HG03025 (cell line): ENCODE measurements at regions not wholly inside any gene's neighbourhood (a gene's known extent, or its start where the extent isn't known, plus 50 kb on each side); places are given as distances from the start of the nearest gene placed in this dataset.
"Not testable (repeated sequence)": the region's sequence is repeated elsewhere in the genome, so short reads cannot be mapped to it uniquely, and the experiment has no call there.

Experiments used
- ATAC-seq: cut with Tn5 transposase; IDR thresholded peaks from one replicate; pipeline ENCODE4 v1.9.1; 2021; ENCODE audit warnings: mild to moderate bottlenecking, moderate library complexity; ENCODE audit not compliant: unreplicated experiment, low FRiP score

DNA sequence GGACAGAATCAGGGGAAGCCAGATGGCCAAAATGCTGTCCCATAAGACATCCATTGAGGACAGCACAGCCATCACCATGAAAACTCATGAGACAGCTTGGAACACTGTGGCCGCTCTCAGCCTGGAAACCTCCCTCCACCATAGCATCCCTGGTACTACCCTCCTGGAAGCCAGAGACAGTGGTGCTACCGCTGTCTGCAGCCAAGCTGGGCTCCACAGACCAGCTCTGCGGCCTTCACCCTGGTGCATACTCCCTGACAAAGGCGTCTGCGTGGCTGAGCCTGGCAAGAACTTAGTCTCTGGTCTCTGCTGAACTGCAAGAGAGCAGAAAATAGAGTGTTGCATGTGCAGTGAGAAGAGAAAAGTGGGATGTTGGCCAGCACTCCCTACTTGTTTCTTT, 558.0 kb downstream of the C6orf118 start:
- no peak for ATAC-seq

DNA sequence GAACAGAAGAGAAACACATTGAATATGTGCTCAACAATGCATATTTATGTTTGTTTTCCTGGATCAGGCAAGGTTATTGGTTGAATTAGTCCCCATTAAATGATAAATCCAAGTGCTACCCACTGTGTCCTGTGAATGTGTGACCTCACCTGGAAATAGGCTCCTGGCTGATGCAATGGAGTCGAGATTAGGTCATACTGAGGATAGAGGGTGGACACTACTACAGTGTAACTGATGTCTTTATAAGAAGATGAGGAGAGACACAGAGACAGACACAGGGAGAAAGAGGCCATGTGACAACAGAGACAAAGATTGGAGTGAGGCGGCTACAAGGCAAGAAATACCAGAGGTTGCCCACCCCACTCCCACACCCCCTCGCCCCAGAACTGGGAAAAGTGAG, 559.3 kb downstream of the C6orf118 start:
- no peak for ATAC-seq

DNA sequence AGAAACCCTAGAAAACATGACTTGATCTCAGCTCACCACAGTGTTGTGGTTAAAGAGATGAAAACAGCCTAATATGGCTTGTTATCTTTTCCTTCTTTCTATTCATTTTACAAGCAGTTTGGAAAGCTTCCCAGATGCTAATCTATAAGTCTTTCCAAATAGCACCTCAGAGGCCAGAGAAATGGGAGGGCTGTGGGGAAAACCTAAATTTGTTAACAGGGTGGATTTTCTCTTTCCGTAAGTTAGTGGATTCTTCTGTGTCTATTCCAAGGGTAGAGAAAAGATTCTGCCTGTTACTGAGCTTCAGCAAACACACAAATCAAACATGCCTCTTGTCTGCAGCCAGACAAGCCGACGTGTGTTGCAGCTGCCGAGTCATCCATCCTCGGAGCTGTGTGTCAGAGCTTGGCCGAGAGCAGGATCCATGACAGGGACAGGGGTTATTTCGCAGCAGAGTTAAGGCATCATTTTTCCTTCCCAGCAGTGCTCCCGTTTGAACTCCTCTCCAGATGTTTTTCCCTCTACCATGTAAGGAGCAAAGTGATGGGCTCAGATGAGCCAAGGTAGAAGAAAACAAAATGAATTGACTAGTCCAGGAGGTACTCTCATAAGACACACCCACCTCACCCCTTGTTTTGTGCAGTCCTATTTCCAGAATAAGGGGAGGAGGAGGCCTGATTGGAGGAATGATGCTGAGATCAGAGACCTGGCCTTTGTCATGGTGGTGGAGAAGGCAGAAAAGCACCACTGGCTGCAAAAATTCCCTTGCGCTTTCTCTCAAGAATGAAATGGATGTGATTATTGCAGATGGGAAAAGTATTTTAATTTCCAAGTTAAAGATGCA, 560.0 kb downstream of the C6orf118 start:
- no peak for ATAC-seq

DNA sequence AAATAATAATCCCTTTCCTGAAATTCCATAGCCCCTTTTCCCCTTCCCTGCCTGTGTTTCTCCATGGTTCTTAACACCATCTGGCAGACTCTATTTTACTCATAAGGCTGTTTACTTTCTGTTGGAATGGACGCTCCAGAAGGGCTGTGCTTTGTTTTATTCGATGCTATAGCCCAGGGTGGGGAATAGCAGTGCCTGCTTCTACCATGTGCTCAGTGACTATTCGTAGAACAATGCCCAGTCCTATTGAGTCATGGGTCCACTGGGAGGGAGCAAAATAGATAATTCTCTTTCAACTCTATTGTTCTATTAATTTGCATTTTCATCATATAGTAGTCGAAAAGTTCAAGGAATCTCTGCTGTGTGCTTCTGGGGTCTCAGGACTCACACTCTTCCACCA, 565.1 kb downstream of the C6orf118 start:
- no peak for ATAC-seq

DNA sequence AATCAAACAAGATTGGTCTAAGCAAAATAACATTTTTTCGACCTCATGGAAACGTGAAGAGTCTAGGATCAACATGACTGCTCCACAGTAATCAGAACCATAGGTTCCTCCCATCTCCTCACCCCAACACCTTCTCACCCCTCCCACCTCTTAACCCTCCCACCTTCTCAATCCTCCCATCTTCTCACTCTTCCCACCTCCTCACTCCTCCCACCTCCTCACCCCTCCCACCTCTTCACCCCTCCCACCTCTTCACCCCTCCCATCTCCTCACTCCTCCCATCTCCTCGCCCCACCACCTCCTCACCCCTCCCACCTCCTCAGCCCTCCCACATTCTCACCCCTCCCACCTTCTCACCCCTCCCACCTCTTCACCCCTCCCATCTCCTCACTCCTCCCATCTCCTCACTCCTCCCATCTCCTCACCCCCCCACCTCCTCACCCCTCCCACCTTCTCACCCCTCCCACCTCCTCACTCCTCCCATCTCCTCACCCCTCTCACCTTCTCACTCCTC, 567.4 kb downstream of the C6orf118 start:
- ATAC-seq, result no peak

DNA sequence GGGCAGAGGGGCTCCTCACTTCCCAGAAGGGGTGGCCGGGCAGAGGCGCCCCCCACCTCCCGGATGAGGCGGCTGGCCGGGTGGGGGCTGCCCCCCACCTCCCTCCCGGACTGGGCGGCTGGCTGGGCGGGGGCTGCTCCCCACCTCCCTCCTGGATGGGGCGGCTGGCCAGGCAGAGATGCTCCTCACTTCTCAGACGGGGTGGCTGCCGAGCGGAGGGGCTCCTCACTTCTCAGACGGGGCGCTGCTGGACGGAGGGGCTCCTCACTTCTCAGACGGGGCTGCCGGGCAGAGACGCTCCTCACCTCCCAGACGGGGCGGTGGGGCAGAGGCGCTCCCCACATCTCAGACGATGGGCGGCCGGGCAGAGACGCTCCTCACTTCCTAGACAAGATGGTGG, 573.3 kb downstream of the C6orf118 start:
- ATAC-seq, result not testable (repeated sequence)

DNA sequence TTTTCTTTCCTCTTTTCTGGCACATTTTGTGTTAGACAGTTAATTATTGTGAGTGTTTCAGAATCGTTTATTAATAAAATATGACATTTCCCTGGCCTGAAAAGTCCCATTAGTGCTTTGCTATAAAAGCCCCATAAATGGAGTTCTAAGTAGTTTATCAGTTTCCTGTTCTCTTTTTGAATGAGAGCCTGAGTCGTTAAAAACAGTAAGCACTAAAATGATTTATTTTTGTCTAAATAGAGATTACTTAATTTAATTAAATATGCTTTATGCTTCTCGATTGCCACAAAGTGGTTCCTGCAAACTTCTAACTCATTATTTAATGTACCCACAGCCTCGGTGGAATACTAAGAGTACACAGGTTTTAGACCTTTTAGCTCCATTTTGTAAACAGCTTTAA, 577.9 kb downstream of the C6orf118 start:
- ATAC-seq, result no peak

DNA sequence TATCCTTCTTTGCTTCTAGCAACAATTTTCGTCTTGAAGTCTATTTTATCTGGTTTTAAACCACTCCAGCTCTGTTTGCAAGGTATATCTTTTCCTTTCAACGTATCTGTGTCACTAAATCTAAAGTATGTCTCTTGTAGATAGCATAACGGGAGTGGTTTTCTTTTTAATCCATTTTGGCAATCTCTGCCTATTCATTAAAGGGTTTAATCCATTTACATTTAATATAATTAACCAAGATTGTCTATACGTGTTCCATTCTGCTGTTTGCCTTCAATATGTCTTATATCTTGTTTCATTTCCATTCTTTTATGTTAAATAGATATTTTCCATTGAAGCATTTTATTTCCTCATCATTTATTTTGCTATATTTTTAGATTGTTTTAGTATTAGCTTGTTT, 587.9 kb downstream of the C6orf118 start:
- ATAC-seq, result no peak

DNA sequence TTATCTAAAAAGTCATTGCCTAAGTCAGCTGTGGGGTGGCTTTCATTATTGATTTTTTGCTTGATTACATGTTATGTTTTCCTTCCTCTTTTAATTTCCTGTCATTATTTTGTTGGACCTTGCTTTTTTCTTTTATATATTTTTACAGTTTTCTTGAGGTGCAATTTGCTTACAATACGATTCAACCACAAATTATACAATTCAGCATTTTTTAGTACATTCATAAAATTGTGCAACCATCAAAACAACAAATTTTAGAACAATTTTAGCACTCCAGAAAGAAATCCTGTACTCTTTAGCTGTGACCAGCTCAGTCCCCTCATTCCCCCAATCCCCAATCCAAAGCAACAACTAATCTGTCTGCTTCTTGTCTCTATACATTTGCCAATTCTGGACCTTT, 608.9 kb downstream of the C6orf118 start:
- no peak for ATAC-seq

DNA sequence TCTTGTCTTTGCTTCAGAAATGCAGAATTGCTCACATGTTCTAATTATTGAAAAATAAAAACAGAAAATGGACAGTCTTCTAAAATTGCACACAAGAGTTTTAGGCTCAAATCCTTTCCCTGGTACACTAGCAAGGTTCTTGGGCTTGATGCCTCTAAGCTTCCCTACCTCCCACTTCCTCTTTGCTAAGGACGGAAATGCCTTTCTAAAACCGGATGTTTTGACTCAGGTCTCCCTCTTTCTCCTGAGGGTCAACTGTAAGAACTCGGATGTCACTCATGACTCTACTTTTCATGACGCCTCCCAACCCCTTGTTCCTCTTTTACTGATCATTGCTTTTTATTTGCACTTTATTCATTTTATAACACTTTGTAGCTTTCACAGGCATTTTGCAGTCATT, 613.5 kb downstream of the C6orf118 start:
- no peak for ATAC-seq

DNA sequence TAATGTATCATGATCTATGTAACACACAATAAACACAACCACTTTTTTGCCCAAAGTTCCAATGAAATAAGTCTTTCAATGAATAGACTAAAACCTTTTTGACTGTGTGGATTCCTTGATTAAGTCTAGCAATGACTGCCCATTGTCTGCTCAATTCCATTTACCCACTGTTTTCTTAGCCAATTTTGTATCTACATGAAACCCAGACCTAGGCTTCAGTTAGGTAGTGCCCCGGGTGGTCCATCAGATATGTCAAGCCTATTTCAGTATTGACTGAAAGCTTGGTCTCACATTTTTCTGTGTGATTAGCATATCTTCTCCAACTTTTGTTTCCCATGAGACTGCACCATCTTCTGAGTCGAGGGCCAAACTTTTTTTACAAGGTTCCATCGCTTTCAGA, 615.0 kb downstream of the C6orf118 start:
- no peak for ATAC-seq

DNA sequence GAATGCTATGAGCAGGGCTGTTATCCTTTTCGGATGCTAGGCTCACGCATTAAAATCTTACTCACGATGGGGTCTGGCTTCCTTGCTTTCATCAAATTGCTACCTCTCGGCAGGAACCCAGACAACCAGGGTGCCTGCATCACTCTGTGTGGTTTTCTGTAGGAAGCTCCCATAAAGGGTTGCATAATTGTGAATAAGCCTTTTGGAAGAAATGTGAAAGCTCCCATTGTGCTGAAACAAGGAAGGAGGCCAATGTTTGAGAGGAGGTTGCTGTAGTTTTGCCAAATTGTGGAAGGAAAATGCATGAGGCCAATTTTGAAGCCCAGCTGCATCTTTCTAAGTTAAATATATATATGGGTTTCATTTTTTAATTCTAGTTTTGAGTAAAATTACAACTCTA, 615.5 kb downstream of the C6orf118 start:
- no peak for ATAC-seq

DNA sequence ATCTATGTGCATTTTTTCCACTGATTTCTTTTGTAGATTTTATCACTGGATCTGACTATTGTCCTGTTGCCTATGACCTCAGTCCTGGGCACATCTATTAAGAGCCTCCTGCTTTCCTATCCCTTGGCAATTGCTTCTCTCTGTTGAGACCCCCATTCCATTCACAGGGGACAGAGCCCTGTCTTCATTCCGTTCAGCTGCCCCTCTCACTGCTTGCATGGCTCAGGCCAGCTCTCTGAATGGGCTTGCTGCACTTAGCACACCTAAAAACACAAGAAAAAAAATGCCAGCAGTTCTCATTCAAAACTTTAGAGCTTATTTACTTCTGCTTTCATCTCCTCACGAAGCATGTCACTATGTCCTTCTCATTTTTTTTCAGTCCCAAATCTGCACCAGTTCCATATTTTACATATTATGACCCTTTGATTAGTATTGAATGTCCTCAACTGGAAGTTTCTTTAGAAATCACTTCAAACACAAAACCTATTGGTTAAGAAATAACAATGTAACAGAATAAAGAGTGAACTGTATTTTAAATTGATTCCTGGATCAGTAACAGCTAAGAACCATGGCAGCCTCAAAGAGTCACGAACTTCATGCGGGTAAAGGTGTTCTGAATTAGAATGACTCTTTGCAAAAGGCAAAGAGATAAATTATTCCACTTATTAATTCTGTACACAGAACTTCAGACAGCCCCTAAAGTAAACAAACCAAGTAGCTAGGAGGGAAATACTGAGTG, 616.5 kb downstream of the C6orf118 start:
- no peak for ATAC-seq

DNA sequence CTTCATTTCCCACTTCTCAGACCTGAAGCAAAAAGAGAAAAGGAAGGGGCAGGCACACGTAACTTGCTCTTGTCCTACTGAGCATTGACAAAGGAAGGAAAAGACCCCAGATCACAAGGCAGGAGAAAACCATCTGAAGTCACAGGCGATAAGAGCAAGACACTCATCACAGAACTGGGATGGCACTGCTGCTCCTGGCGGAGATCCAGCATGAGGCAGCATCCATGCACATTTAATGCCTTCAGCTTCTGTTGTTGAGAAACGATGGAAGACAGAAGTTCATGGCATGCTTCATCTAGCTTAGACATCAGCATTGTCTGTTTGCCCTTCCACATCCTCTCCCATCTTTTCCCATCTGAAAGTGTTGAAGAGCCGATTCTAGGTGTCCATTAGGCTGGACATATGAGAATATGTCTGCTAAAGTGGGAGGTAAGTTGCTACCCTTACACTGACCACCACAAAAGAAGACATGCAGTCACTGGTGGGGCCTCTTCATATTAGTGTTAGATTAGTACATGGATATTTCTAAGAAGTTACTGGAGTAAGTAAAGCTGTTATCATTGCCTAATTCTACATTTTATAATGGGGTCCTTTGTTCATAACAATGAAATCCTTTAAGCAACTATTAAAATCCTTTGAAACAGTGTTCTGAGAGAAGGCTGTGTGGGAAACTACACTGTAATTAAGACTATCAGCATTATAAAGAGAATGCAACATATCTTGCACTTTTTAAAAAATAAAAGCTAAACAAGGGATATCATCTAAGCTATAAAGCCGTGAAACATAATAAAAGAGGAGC, 618.5 kb downstream of the C6orf118 start:
- ATAC-seq, result no peak

DNA sequence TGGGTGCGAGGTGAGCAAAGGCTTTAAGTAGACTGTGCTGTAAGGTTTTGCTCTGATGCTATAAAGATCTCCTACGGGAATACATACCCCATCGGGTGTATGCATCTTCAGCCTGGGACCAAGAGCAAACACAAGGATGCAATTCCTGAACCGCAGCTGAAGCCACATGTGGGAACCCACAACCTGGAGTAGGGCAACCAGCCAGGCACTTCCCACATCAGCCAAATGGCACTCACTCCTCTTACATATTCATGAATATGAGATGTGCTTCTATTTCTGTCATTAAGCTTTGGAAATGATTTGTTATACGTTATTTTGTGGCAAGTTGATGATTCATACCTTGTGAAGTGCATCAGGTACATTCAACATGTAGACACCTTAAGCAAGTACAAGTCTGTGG, 619.2 kb downstream of the C6orf118 start:
- ATAC-seq, result no peak

DNA sequence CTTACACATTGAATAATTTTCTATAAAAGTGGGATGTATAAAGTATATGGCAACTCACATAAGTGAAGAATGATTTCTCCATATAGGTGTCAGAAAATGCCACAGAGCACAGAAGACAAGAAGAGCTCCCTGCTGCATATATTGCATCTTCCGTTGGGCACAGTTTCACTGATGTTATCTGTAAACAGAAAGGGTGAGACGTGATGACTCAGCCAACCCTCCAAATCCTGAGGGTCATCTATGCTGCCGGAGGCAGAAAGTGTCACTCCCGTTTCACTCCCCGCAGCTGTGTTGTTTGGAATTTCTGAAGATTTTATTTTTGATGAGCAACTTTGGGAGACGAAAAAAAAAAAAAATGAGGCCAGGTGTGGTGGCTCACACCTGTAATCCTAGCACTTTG, 644.1 kb downstream of the C6orf118 start:
- ATAC-seq, result no peak

DNA sequence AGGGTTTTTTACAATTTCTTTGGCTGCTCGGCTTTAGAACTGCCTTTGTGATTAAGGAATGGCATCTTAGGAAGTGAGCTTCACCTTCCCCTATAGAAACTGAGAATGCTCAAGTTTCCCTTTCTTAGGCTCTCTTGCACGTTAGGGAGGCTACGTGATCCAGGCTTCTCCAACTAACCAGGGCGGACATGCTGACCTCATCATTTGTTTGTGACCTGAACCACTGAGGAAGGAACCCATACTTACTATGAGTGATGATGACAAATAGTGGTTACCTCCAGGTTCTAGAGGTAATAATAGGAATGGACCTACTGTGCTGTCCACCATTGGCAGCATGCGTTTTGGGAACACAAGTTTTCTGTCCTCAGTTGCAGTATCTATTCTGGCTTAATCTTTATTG, 645.8 kb downstream of the C6orf118 start:
- no peak for ATAC-seq

DNA sequence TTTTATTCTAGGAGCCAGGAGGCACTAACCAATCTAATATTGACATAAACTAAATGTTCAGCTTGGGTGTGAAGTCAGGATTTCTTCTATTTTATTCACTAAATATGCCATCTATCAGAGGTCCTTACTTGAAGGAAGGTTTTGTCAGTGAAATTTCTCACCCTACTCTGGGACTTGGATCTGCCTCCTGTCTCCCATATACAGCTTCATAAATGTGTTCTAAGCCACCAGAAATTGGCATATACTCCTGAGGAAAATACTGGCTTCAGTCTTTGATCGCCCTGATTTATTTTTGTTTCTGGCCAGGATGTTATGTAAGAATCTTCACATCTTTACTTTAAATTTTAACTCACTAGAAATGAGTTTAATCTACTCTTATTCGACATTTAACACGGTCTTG, 647.7 kb downstream of the C6orf118 start:
- no peak for ATAC-seq

DNA sequence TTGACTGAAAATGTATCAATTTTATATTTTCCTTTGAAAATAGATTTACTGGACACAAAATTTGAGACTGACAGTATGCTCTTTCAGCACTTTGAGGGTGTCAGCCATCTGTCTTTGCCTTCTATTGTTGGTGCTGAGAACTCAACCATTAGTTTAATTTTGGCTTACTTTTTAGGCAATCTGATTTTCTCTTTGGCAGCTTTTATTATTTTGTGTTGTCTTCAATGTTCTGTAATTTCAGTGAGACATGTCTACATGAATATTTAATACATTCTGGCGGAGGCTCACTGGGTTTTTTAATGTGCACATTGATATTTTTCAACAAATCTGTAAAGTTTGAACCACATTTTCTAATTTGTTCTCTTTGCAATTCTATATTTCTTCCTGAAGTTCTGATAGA, 648.6 kb downstream of the C6orf118 start:
- no peak for ATAC-seq

DNA sequence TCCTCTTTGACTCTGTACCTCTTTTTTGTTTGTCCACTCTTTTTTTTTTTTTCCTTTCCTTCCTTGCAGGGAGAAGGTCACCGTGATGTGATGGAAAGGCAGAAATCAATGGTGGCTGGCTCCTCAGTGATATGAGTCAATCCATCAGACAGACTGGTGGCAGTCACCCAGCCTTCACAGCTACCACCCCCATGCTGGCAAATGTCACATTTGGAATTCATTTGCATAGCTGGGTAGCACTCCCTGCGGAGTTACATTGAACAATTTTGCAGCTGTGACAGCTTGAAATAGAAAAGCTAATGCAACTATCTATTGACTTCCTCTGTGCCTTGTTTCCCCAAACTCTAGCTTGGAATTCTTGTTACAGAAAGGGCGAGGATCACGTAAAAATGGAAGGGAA, 668.4 kb downstream of the C6orf118 start:
- ATAC-seq, result no peak

DNA sequence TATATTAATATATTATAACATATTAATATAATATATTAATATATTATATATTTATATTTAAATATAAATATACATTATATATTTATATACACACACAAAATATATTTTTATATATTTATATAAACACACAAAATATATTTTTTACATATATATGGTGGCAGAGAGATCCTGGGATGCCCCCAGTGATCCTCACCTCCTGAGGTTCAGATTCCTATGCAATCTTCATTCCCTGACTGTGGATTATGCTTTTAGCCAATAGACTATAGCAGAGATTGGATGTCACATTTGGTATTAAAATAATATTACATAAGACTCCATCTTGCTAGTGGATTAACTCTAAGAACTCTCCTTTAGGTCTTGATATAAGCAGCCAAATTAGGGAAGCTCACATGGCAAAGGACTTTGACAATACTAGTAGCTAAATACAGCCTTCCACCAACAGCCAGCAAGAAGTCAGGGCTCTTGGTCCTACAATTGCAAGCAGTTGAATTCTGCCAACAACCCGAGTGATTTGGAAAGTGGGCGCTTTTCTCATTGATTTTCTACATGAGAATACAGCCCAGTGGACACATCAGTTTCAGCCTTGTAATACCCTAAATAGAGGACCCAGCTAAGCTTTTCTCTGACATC, 681.0 kb downstream of the C6orf118 start:
- ATAC-seq, result no peak
